Spinal cord (tissue), 9 donors: ENCODE measurements at regions not wholly inside any gene's neighbourhood (a gene's known extent, or its start where the extent isn't known, plus 50 kb on each side); places are given as distances from the start of the nearest gene placed in this dataset.

Experiments
- DNase-seq, 6 donors: peaks; one replicate each; pipeline versions ENCODE4 v3.0.0 to v3.0.0-alpha.2; 2013 to 2015; ENCODE audit warnings: low spot score in 6 of 6, low read depth in 4 of 6
- H3K27ac ChIP-seq: one replicate; pipeline ENCODE4 v1.5.1; 2013; ENCODE audit warnings: low read depth, low read length, control low read depth
- H3K27me3 ChIP-seq: one replicate; pipeline ENCODE4 v1.6.1; 2013; ENCODE audit warnings: low read length; ENCODE audit not compliant: control insufficient read depth, insufficient read depth
- H3K36me3 ChIP-seq: one replicate; pipeline ENCODE4 v1.6.1; 2013; ENCODE audit warnings: low read length; ENCODE audit not compliant: control insufficient read depth, insufficient read depth
- H3K4me1 ChIP-seq: one replicate; pipeline ENCODE4 v1.6.1; 2013; ENCODE audit warnings: low read length; ENCODE audit not compliant: control insufficient read depth, insufficient read depth
- H3K4me3 ChIP-seq: one replicate; pipeline ENCODE4 v1.5.1; 2013; ENCODE audit warnings: low read depth, low read length, control low read depth
- H3K9me3 ChIP-seq: one replicate; pipeline ENCODE4 v1.6.1; 2013; ENCODE audit warnings: low read length; ENCODE audit not compliant: control insufficient read depth, insufficient read depth
- WGBS: methylation state at CpG from one replicate; pipeline ENCODE4 v1.1.5; 2013; ENCODE audit warnings: missing lambda C conversion rate; ENCODE audit not compliant: insufficient coverage; 5-methylcytosine and 5-hydroxymethylcytosine counted together
- donor health status: healthy.

GRCh38 chr1:5513846-5514526, 478.2 kb downstream of the NPHP4 start:
- H3K27ac ChIP-seq: no peak overlapping the region
- H3K9me3 ChIP-seq: no peaks in the 10 kb centered on the region
- H3K27me3 ChIP-seq: no peaks in the 10 kb centered on the region
- 47% methylated on average over 6 of the region's 7 CpGs for WGBS
- no peak overlapping the region for H3K4me3 ChIP-seq
- no peaks in the 10 kb centered on the region for H3K36me3 ChIP-seq
- DNase-seq: peak in 2 of 6 donors; percentile 24 to 50
- H3K4me1 ChIP-seq: peaks cover 16% of the 10 kb centered on the region

DNA sequence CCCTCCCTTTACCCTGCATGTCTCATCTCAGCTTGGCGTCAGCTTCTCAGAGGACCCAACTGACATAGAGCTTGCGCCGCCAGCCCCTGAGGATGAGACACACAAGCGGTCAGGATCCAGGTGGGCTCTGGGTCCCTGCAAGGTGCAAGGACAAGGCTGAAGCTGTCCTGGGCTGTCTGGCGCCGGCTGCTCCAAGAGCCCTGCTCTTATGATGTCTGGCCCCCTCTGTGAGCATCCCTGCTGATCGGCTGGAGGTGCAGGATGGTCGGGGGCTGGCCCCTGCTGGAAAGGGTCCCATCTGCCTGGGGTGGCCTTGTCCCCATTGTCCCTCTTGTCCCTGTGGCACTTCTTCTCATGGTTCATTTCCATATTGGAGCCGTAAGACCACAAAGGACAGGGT, 479.0 kb downstream of the NPHP4 start:
- 91% methylated on average over 8 of the region's 9 CpGs for WGBS
- H3K36me3 ChIP-seq: no peaks in the 10 kb centered on the region
- H3K4me3 ChIP-seq: no peak overlapping the region
- no peaks in the 10 kb centered on the region for H3K9me3 ChIP-seq
- H3K27ac ChIP-seq: no peak overlapping the region
- H3K27me3 ChIP-seq: no peaks in the 10 kb centered on the region
- no peak for DNase-seq
- peaks cover 16% of the 10 kb centered on the region for H3K4me1 ChIP-seq

GRCh38 chr1:5511381-5512097, 480.7 kb downstream of the NPHP4 start:
- WGBS: 72% methylated on average over 5 of the region's 9 CpGs
- peaks cover 23% of the 10 kb centered on the region for H3K4me1 ChIP-seq
- no peak overlapping the region for H3K4me3 ChIP-seq
- peaks cover 3% of the 10 kb centered on the region for H3K27me3 ChIP-seq
- no peaks in the 10 kb centered on the region for H3K36me3 ChIP-seq
- DNase-seq: peak in 1 of 6 donors; percentile 27
- no peak overlapping the region for H3K27ac ChIP-seq
- no peaks in the 10 kb centered on the region for H3K9me3 ChIP-seq

DNA sequence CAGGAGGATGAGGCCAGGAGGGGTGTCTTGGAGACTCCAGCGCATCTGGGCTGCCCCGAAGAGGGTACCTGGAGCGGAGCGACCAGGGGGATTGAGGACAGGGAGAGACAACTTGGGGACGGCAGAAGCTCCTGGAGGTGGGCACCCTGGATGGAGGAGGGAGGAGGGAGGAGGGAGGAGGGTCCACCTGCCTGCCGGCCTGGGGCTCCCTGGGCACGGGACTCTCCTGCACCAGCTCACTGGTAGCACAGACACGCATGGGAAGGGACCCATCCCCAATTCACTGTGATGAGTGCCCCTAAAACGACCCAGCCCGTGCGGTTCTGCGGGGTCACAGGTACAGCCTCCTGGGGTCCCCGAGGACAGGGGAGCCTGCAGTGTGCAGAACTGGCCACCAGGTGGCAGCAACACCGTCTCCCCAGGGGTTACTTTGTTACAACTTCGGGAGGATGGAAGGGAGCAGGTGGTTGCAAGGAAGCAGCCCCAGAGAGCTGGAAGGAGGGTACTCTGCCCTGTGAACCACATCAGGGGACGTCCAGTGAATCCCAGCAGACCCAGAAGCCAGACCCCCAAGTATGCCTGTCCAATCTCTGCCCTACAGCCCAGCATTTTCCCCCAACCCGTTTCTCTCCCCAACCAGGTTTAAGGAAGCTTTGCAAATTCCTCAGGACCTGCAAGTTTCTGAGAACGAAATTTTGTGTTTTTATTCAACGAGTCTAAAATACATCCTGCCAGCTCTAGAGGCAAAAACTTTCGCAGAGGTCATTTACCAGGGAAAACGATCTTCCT, 482.4 kb downstream of the NPHP4 start:
- peak in 2 of 6 donors; percentile 75 to 81 for DNase-seq
- no peak overlapping the region for H3K27ac ChIP-seq
- peaks cover 23% of the 10 kb centered on the region for H3K4me1 ChIP-seq
- no peak overlapping the region for H3K4me3 ChIP-seq
- WGBS: 38% methylated on average over 19 of the region's 21 CpGs
- H3K27me3 ChIP-seq: peaks cover 3% of the 10 kb centered on the region
- H3K36me3 ChIP-seq: no peaks in the 10 kb centered on the region
- H3K9me3 ChIP-seq: no peaks in the 10 kb centered on the region

GRCh38 chr1:5508669-5509330, 483.4 kb downstream of the NPHP4 start:
- H3K27ac ChIP-seq: no peak overlapping the region
- 94% methylated on average over 14 of the region's 14 CpGs for WGBS
- H3K27me3 ChIP-seq: peaks cover 3% of the 10 kb centered on the region

DNA sequence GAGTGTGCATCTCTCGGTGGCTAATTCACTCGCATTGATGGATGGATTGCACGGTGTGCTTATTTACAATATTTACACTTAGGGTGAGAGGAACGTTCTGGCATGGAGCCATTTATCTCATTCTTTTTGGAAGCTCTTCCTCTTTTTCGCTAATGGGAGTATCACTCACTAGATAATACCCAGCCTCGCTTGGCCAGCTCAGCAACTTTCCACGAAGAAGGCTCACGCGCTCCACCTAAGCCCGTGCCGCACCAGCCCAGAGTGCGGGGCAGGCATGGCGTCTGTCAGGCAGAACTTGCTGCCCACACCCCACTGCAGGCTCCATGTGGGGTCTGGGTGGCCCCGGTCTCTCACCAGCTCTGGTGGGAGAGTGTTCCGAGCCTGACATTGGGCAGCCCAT, 484.9 kb downstream of the NPHP4 start:
- Histone ChIP-seq H3K9me3 (no peaks in the 10 kb centered on the region), H3K36me3 (no peaks in the 10 kb centered on the region), H3K27me3 (peaks cover 3% of the 10 kb centered on the region), H3K4me3 (no peak overlapping the region), H3K27ac (no peak overlapping the region), H3K4me1 (peaks cover 38% of the 10 kb centered on the region)
- WGBS: 45% methylated on average over 11 of the region's 15 CpGs
- DNase-seq: no peak

More at GRCh38 chr1:5508669-5509330, 483.4 kb downstream of the NPHP4 start:
- no peak overlapping the region for H3K4me3 ChIP-seq
- peaks cover 27% of the 10 kb centered on the region for H3K4me1 ChIP-seq
- H3K36me3 ChIP-seq: no peaks in the 10 kb centered on the region
- H3K9me3 ChIP-seq: no peaks in the 10 kb centered on the region
- DNase-seq: no peak

DNA sequence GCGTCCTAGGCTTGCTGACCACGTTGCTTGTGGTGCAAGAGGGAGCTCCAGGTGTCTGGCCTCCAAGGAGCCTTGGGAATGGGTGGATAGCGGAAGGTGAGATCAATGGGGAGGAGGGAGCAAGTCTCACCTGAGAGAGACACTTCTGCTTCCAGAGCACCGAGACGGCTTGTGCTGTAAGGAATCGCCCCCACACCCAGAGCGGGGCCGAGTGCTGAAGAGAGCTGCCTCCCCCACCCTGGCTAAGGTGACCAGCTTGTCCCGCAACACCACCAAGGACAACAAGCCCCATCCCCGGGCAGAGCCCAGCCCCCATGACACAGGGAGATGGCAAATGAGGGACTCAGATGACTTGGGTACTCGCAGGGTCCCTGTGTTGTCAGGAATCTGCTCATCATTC, 485.6 kb downstream of the NPHP4 start:
- WGBS: 90% methylated on average over 9 of the region's 11 CpGs
- H3K36me3 ChIP-seq: no peaks in the 10 kb centered on the region
- H3K9me3 ChIP-seq: no peaks in the 10 kb centered on the region
- peaks cover 3% of the 10 kb centered on the region for H3K27me3 ChIP-seq
- no peak overlapping the region for H3K4me3 ChIP-seq
- no peak for DNase-seq
- no peak overlapping the region for H3K27ac ChIP-seq
- H3K4me1 ChIP-seq: peaks cover 38% of the 10 kb centered on the region

- Histone ChIP-seq H3K27me3 (peaks cover 3% of the 10 kb centered on the region), H3K36me3 (no peaks in the 10 kb centered on the region), H3K4me1 (peaks cover 33% of the 10 kb centered on the region), H3K9me3 (no peaks in the 10 kb centered on the region), H3K4me3 (no peak overlapping the region), H3K27ac (no peak overlapping the region)
- WGBS: 87% methylated on average over 6 of the region's 6 CpGs
- DNase-seq: no peak
Observed at GRCh38 chr1:5505944-5506343, 486.3 kb downstream of the NPHP4 start.

GRCh38 chr1:5504364-5504740, 487.9 kb downstream of the NPHP4 start:
- no peaks in the 10 kb centered on the region for H3K9me3 ChIP-seq
- H3K27me3 ChIP-seq: peaks cover 3% of the 10 kb centered on the region
- H3K4me1 ChIP-seq: peaks cover 26% of the 10 kb centered on the region
- DNase-seq: no peak
- H3K27ac ChIP-seq: no peak overlapping the region
- no peak overlapping the region for H3K4me3 ChIP-seq
- H3K36me3 ChIP-seq: no peaks in the 10 kb centered on the region
- WGBS: 75% methylated on average over 8 of the region's 8 CpGs
